CD4-positive, alpha-beta T cell treated with Interleukin-6 for 4 hours (primary cell): ENCODE measurements at regions not wholly inside any gene's neighbourhood (a gene's known extent, or its start where the extent isn't known, plus 50 kb on each side); places are given as distances from the start of the nearest gene placed in this dataset.

Experiments used
- DNase-seq: peaks from one replicate; pipeline ENCODE4 v3.0.0-alpha.2; 2020; ENCODE audit warnings: mixed read lengths

DNA sequence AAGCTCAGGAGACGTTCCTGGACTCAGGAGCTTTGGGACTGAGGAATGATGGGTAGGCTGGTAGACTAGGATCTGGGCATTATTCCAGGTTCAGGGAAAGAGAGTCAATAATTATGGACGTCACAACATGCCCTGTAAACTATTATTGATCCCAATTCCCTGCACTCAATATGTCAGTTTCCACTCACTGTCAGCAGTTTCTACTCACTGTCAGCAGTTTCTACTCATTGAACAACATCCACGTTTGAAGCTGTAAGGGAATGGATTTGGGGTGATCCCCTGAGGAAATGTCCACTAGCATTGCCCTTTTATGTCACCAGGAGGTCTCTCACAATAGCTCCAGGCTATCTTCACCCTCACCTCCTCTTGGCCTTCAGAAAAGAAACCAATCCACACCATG, 1268.6 kb downstream of the TYW1 start:
- DNase-seq, result no peak

- no peak for DNase-seq
These were observed 1269.5 kb downstream of the TYW1 start for GRCh38 chr7:68266004-68266579.

- no peak for DNase-seq
These were observed 1270.9 kb downstream of the TYW1 start for GRCh38 chr7:68267486-68267885.

GRCh38 chr7:68269405-68269804, 1272.8 kb downstream of the TYW1 start:
- no peak for DNase-seq

GRCh38 chr7:68272507-68272906, 1275.9 kb downstream of the TYW1 start:
- no peak for DNase-seq

GRCh38 chr7:68276725-68277124, 1280.1 kb downstream of the TYW1 start:
- no peak for DNase-seq

DNA sequence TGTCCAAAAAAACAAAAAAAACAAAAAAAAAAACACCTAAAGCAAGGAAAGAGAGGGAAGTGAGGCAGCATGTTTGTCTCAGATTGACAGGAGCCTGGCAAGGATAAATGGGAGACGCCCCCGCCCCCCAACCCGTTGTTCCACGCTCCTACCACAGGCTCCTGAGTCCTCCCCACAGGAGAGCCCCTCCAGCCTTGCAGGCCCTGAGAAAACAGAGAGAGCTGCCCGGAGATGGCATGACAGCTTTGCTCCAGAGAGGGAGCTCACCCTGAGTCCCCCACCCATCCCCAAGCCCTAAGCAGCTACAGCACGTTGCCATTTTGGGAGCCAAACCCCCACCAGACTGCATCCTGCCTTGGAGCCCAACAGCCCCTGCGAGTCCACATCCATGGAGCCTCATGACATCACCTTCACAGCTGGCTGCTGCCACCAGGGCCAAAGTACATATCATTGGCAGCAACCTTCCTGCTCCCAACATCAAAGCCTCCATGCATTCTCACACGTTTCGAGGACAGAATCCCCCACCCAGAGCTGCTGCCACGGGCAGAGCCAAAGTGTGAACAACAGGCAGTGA, 1283.3 kb downstream of the TYW1 start:
- DNase-seq, result no peak

- DNase-seq, result no peak
These were observed 1284.3 kb downstream of the TYW1 start for GRCh38 chr7:68280931-68281330.

GRCh38 chr7:68288144-68288593, 1291.5 kb downstream of the TYW1 start:
- no peak for DNase-seq

DNA sequence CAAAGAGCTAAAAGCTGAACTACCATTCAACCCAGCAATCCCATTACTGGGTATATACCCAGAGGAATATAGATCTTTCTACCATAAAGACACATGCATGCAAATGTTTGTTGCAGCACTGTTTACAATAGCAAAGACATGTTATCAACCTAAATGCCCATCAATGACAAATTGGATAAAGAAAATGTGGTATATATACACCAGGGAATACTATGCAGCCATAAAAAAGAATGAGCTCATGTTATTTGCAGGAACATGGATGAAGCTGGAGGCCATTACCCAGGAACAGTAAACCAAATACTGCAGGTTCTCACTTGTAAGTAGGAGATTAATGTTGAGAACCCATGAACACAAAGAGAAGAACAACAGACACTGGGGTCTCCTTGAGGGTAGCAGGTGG, 1295.1 kb downstream of the TYW1 start:
- no peak for DNase-seq

DNA sequence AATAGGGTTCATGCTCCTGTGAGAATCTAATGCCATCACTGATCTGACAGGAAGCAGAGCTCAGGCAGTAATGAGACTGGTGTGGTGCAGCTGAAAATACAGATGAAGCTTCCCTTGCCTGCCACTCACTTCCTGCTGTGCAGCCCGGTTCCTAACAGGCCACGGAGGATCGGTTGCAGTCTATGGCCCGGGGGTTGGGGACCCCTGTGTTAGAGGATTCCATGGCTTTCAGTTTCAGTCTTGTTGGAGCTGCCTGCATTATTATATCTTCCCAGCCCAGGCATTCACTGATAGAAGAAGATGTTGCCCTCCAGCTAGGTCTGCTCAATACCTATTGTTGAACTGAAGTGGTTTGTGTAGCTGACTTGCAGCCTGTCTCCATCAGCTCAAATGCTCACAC, 1298.8 kb downstream of the TYW1 start:
- DNase-seq, result no peak

GRCh38 chr7:68304536-68304935, 1293.7 kb upstream of the AUTS2 start:
- no peak for DNase-seq

- DNase-seq, result no peak
These were observed 1291.6 kb upstream of the AUTS2 start for GRCh38 chr7:68306692-68307107.

DNA sequence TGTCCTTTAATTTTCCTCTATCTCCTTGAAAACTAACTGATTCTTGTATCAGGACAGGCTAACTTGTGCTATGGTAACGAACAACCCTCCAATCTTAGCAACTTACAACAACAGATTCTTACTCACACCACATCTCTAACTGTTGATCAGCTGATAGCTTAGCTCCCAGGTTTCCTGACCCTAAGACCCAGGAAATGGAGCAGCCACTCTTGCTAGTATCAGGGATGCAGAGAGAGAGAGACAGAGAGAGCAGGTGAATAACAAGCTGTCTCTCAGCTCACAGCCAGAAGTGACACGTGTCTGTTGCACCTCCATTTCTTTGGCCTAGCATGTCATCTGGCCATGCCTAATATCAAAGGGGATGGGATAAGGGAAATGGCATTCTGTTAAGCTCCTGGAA, 1289.0 kb upstream of the AUTS2 start:
- DNase-seq, result no peak

DNA sequence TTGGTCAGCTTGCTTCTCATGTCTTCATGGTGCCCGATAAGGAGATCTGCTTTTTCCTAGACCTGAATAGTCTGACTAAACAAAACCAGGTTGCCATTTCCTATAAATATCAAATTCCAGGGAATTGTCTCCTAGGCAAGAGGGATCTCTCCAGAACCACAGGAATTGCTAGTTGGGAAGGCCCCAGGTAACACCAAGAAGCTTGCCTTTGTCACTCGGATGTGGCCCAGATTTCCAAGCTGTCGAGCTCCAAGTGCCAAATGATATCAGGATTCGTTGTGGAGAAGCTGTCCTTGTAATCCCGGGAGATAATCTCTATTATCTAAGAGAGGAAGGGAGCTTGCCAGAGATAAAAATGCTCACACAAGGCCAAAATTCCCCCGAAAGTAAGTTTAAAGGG, 1288.5 kb upstream of the AUTS2 start:
- no peak for DNase-seq

GRCh38 chr7:68311958-68312357, 1286.3 kb upstream of the AUTS2 start:
- DNase-seq, result no peak

- DNase-seq, result no peak
These were observed 1284.5 kb upstream of the AUTS2 start for GRCh38 chr7:68313806-68314205.

DNA sequence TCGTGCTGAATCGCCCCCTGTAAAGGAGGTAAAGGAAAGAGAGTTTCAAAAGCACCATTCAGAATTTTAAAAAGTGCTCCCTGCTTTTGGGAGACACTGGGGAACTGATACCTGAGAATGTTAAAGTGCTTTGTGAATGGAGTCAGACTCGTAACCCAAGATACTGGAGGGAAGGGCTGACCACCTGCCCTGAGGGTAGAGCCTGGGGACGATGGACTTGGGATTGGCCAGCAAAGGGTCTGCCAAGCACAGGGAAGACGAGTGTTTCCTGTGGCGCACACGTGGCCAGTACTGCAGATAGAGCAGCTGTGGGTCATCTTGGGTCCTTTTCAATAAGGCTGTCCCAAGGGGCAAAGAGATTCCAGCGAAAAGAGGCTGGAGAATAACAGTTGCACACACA, 1284.1 kb upstream of the AUTS2 start:
- DNase-seq, result no peak

DNA sequence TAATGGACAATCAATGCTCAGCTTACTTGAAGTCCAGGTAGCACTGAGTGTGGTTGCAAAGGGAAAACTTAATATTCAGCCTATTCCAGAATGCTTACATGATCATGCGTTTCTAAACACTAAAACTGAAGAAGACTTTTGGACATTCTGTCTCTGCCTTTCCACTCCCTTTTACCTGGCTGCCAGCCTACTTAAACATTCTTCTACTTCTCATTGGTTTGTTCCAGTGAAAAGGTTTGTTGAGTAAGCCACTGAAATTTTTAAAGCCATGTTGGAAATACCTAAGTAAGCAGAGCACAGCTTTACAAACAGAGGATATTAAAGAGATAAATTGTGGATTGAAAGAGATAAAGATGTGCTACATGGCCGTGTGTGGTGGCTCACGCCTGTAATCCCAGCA, 1280.8 kb upstream of the AUTS2 start:
- DNase-seq, result no peak

GRCh38 chr7:68319061-68319460, 1279.2 kb upstream of the AUTS2 start:
- no peak for DNase-seq

GRCh38 chr7:68321076-68321639, 1277.1 kb upstream of the AUTS2 start:
- no peak for DNase-seq

DNA sequence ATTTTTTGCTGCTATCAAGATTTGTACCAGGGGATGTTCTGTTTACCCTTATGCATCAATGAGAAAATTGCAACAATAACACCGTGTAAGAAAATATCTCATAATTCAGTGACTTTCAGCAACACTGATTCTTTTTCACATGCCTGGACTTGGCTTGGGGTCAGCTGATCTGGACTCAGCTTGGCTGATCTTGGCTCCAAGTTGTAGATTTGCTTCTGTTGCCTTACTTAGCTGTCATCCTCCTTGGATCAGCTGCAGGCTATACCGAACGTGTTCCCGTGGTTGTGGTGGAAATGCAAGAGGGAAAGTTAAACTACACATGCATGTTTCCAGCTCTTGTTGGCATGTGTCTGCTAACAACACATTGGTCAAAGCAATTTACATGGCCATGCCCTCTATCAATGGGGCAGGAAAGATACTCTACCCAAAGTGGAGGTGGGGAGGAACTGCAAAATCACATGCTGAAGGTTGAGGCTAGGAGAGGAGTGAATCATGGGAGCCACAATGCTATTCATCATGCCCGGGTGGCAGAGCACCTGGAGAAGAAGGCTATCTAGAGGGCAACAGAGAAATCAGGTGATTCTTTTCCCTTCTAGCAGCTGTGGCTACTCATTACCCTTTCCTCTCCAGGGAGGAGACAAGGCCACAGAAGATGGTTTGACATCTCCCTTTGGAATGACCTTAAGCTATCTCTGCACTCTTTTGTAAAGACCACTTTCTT, 1276.3 kb upstream of the AUTS2 start:
- no peak for DNase-seq

DNA sequence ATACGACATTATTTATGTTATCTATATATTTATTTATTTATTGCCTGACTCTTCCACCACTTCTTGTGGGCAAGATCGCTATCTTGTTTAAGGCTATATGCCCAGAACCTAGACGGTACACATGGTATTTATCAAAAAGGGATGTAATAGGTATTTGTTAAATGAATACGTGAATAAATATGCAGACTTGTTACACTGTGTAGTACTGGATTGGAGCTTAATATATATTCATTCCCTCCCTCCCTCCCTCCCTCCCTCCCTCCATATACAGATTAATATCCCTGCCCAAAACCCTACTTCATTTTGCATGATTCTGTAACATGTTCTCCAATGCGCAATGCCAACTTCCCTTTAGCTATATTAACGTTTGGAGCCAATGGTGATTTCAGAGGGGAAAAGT, 1273.7 kb upstream of the AUTS2 start:
- DNase-seq, result no peak

GRCh38 chr7:68334216-68334615, 1264.1 kb upstream of the AUTS2 start:
- no peak for DNase-seq
